ENCODE measurements at regions not wholly inside any gene's neighbourhood (a gene's known extent, or its start where the extent isn't known, plus 50 kb on each side); places are given as distances from the start of the nearest gene placed in this dataset.

- no peak for DNase-seq
These were observed 275.5 kb downstream of the MAP2K4 start for GRCh38 chr17:12296209-12296625.

GRCh38 chr17:12301551-12301950, 280.9 kb downstream of the MAP2K4 start:
- DNase-seq: no peak

- DNase-seq: no peak
These were observed 282.0 kb downstream of the MAP2K4 start for GRCh38 chr17:12302711-12303110.

DNA sequence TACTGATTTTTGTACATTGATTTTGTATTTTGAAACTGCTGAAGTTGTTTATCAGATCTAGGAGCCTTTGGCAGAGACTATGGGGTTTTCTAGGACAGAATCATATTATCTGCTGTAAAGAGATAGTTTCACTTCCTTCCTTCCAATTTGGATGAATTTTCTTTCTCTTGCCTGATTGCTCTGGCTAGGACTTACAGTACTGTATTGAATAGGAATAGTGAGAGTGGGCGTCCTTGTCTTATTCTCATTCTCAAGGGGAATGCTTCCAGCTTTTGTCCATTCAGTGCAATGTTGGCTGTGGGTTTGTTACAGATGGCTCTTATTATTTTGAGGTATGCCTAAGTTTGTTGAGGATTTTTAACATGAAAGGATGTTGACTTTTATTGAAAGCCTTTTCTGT, 290.1 kb downstream of the MAP2K4 start:
- no peak for DNase-seq

DNA sequence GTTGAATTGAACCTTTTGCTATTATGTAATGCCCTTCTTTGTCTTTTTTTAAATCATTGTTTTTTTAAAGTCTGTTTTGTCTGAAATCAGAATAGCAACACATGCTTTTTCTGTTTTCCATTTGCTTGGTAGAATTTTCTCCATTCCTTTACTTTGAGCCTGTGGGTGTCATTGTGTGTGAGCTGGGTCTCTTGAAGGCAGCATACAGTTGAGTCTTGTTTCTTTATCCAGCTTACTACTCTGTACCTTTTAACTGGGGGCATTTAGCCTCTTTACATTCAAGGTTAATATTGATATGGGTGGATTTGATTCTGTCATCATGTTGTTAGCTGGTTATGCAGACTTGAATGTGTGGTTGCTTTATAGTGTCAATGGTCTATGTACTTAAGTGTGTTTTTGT, 292.0 kb downstream of the MAP2K4 start:
- no peak for DNase-seq

GRCh38 chr17:12313786-12314185, 293.1 kb downstream of the MAP2K4 start:
- DNase-seq: no peak

DNA sequence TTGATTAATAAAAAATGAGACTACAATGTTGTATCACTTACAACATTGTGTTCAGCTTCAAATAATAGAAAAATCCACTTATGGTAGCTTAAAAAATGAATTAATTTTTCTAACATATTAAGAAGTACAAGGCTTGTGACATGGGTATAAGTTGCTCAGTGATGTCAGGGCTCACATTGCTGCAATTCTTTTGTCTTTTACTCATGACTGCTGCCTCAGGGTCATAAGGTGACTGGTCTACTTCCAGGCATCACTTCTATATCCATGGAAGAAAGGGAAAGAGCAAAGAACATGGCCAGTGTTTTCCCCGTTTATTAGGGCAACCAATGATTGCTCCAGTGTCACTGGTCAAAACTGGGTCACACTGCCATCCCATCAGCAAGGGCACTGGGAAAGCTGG, 295.3 kb downstream of the MAP2K4 start:
- no peak for DNase-seq

- no peak for DNase-seq
These were observed 298.0 kb downstream of the MAP2K4 start for GRCh38 chr17:12318571-12319266.

DNA sequence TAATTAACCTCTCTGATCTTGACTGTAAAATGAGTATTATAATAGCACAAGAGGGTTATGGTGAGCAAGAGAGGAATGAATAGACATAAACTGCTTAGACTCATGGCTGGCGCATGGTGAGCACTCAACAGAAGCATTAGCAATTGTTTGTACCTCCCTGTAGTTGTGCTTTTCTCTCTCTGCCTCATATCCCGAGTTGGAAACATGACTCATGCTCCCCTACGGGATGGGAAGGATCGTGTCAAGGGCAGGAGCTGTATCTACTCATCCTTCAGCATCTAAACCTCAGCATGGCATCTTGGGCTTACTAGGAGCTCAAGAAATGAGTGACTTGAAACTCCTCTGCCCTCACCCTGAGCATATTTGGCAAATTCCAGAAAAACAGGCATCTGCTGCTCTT, 299.6 kb downstream of the MAP2K4 start:
- DNase-seq: no peak

- no peak for DNase-seq
These were observed 307.5 kb downstream of the MAP2K4 start for GRCh38 chr17:12328204-12328603.

GRCh38 chr17:12330456-12330855, 309.8 kb downstream of the MAP2K4 start:
- DNase-seq: no peak

DNA sequence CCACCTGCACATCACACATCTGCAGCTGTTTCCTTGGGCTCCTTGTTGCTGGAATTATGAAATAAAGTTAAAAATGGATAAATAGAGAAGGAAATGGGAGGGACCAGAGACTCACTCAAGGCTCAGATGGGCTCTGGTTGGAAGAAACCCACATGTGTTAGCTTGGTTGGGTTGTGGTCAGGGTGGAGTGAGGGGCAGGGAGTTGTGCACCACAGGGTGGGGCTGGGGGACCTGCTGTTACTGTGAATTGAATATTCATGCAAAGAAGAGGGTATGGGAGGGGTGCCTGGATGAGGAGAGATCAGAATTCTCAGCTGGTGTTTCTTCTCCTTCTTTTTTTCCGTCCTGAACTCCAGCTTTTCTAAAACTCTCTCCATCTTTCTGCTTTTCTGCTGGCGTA, 320.7 kb downstream of the MAP2K4 start:
- no peak for DNase-seq

GRCh38 chr17:12342161-12342560, 321.5 kb downstream of the MAP2K4 start:
- no peak for DNase-seq

GRCh38 chr17:12342609-12343435, 322.1 kb downstream of the MAP2K4 start:
- DNase-seq: no peak

GRCh38 chr17:12348476-12348875, 317.2 kb upstream of the MYOCD start:
- no peak for DNase-seq

DNA sequence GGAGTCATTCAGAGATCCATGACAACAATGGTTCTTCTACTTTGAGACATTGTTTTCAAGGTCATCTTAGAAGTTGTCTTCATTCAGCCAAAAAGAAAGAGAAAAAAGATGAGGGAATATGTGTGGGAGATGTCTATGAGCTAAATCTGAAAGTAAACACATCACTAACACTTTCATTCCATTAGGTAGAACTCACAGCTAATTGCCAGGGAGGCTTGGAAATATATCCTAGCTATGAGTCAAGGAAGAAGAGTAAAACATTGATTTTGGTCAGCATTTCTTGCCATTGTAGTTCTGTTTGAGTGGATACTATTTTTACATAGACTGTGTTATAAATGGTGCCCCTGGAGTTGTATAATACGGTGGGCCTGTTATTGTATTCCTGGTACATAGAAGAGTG, 316.4 kb upstream of the MYOCD start:
- no peak for DNase-seq

DNA sequence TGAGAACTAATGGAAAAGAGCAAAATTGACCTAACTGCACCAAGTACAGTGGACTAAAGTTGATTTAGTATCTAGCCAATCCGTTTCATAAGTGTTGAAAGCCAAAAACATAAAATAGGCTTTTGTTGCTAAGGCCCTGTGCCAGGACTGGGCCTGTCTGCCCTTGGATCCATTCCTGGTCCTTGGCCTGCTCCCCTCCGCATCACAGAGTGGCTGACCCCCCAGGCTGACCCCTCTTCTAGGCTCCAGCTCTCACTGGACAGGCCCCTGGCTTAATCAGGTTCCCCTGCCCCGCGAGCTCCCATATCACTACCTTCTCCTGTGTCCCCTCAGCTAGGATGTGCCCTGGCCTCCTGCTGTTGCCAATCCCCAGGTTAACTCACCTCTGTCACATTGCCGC, 313.6 kb upstream of the MYOCD start:
- DNase-seq: no peak

GRCh38 chr17:12357600-12357999, 308.1 kb upstream of the MYOCD start:
- DNase-seq: no peak

- no peak for DNase-seq
These were observed 307.2 kb upstream of the MYOCD start for GRCh38 chr17:12358477-12358876.

- DNase-seq: no peak
These were observed 302.7 kb upstream of the MYOCD start for GRCh38 chr17:12362853-12363455.

GRCh38 chr17:12365805-12366204, 299.9 kb upstream of the MYOCD start:
- no peak for DNase-seq

- DNase-seq: no peak
These were observed 296.6 kb upstream of the MYOCD start for GRCh38 chr17:12369065-12369464.

GRCh38 chr17:12376276-12376675, 289.4 kb upstream of the MYOCD start:
- DNase-seq: no peak

GRCh38 chr17:12386225-12386624, 279.5 kb upstream of the MYOCD start:
- no peak for DNase-seq

Measured in NCI-H69 (cell line).